KMS-11 (cell line): ENCODE measurements at regions not wholly inside any gene's neighbourhood (a gene's known extent, or its start where the extent isn't known, plus 50 kb on each side); places are given as distances from the start of the nearest gene placed in this dataset.

Experiments
- H2AFZ ChIP-seq: fragments of 200-600 bp; sonication (generic); 2 replicates; pipeline ENCODE4 v1.6.1; 2016; ENCODE audit warnings: antibody characterized with exemption, mixed run types, low read depth
- H3K27ac ChIP-seq: fragments of 200-600 bp; sonication (generic); 2 replicates; pipeline ENCODE4 v1.6.1; 2016; ENCODE audit warnings: mild to moderate bottlenecking, mixed run types
- H3K27me3 ChIP-seq: fragments of 200-600 bp; sonication (generic); 2 replicates; pipeline ENCODE4 v1.6.1; 2017; ENCODE audit warnings: mild to moderate bottlenecking, low read depth, mixed run types, moderate library complexity; ENCODE audit not compliant: insufficient read depth
- H3K36me3 ChIP-seq: fragments of 200-600 bp; sonication (generic); 2 replicates; pipeline ENCODE4 v1.6.1; 2017; ENCODE audit warnings: mild to moderate bottlenecking, mixed run types; ENCODE audit not compliant: insufficient read depth
- H3K4me1 ChIP-seq: fragments of 200-600 bp; sonication (generic); 2 replicates; pipeline ENCODE4 v1.6.1; 2016; ENCODE audit warnings: mild to moderate bottlenecking, low read depth, mixed run types; ENCODE audit not compliant: poor library complexity, severe bottlenecking
- H3K4me2 ChIP-seq: fragments of 200-600 bp; sonication (generic); 2 replicates; pipeline ENCODE4 v1.7.0; 2016; ENCODE audit warnings: mild to moderate bottlenecking, mixed run types
- H3K4me3 ChIP-seq: fragments of 200-600 bp; sonication (generic); IDR thresholded peaks from 2 replicates; pipeline ENCODE4 v1.6.1; 2017; ENCODE audit warnings: low read depth, low read length, mixed read lengths; ENCODE audit not compliant: insufficient read depth
- H3K79me2 ChIP-seq: fragments of 200-600 bp; sonication (generic); 2 replicates; pipeline ENCODE4 v1.6.1; 2016; ENCODE audit warnings: low read depth, mixed run types; ENCODE audit not compliant: insufficient read depth
- H3K9ac ChIP-seq: fragments of 200-600 bp; sonication (generic); 2 replicates; pipeline ENCODE4 v1.6.1; 2016; ENCODE audit warnings: mild to moderate bottlenecking, mixed run types
- H4K20me1 ChIP-seq: fragments of 200-600 bp; sonication (generic); 2 replicates; pipeline ENCODE4 v1.6.1; 2016; ENCODE audit warnings: mild to moderate bottlenecking, mixed run types; ENCODE audit not compliant: insufficient read depth
- TF ChIP-seq, protein P1 (sequence below): fragments of 200-600 bp; sonication (generic); conservative IDR thresholded peaks from 2 replicates; pipeline ENCODE4 v1.6.1; 2017; ENCODE audit warnings: low read depth, mild to moderate bottlenecking, antibody characterized with exemption, low read length, moderate library complexity, mixed read lengths

DNA sequence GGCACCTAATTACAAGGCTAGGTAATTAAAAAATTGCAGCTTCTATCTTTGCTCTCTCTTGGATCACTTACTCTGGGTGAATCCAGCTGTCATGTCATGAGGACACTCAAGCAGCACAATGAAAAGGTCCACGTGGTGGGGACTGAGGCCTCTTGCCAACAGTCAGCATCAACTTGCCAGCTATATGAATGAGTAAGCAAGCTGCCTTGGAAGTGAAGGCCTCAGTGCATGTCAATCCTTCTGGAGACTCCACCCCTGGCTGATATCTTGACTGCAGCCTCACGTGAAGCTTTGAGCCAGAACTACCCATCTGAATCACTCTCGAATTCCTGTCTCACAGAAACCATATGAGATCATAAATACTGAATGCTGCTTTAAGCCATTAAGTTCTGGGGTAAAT is 140.5 kb downstream of the SNX18 start:
- no peaks in the 10 kb centered on the region for H3K4me1 ChIP-seq
- H2AFZ ChIP-seq, result no peak overlapping the region
- H3K36me3 ChIP-seq, result no peaks in the 10 kb centered on the region
- H3K9ac ChIP-seq, result no peak overlapping the region
- no peak overlapping the region for H3K4me2 ChIP-seq
- no peak overlapping the region for H3K4me3 ChIP-seq
- H3K79me2 ChIP-seq, result no peaks in the 10 kb centered on the region
- peaks cover 14% of the 10 kb centered on the region; the same call in 1 of the 2 replicates for H3K27me3 ChIP-seq
- H4K20me1 ChIP-seq, result no peaks in the 10 kb centered on the region
- H3K27ac ChIP-seq, result no peak overlapping the region
- TF ChIP-seq, protein P1, sequence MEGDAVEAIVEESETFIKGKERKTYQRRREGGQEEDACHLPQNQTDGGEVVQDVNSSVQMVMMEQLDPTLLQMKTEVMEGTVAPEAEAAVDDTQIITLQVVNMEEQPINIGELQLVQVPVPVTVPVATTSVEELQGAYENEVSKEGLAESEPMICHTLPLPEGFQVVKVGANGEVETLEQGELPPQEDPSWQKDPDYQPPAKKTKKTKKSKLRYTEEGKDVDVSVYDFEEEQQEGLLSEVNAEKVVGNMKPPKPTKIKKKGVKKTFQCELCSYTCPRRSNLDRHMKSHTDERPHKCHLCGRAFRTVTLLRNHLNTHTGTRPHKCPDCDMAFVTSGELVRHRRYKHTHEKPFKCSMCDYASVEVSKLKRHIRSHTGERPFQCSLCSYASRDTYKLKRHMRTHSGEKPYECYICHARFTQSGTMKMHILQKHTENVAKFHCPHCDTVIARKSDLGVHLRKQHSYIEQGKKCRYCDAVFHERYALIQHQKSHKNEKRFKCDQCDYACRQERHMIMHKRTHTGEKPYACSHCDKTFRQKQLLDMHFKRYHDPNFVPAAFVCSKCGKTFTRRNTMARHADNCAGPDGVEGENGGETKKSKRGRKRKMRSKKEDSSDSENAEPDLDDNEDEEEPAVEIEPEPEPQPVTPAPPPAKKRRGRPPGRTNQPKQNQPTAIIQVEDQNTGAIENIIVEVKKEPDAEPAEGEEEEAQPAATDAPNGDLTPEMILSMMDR, result no peak

DNA sequence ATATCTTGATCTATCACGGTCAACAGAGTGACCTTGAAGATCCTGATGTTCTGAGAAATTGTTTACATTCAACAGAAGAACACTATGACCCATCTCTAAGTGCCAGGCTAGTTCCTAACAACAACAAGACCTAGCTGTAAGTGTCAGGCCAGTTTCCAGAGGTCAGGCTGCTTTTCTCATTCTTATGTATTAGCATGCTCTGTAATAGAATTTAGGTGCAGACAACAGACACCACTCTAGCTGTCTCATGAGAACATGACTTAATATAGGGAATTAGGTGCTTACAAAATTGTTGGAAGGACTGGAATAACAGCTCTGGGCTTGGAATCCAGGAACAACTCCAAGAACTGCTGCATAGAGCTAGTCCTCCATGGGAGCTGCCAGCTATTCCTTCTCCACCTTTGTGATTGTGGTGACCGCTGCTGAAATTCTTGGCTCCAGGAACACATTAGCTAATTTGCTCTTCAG is 138.7 kb downstream of the SNX18 start:
- Histone ChIP-seq H3K27me3 (no peaks in the 10 kb centered on the region; the same call in 1 of the 2 replicates), H3K27ac (no peak overlapping the region), H3K79me2 (no peaks in the 10 kb centered on the region), H3K4me1 (no peaks in the 10 kb centered on the region), H2AFZ (no peak overlapping the region), H4K20me1 (no peaks in the 10 kb centered on the region), H3K4me3 (no peak overlapping the region), H3K36me3 (no peaks in the 10 kb centered on the region), H3K4me2 (no peak overlapping the region), H3K9ac (no peak overlapping the region)
- TF ChIP-seq, protein P1, result no peak

- no peak overlapping the region for H3K9ac ChIP-seq
- no peak overlapping the region for H3K4me2 ChIP-seq
- H3K36me3 ChIP-seq, result no peaks in the 10 kb centered on the region
- H3K4me3 ChIP-seq, result no peak overlapping the region
- H3K27me3 ChIP-seq, result no peaks in the 10 kb centered on the region; the same call in 1 of the 2 replicates
- no peak overlapping the region for H3K27ac ChIP-seq
- H2AFZ ChIP-seq, result no peak overlapping the region
- H4K20me1 ChIP-seq, result no peaks in the 10 kb centered on the region
- TF ChIP-seq, protein P1, result no peak
- no peaks in the 10 kb centered on the region for H3K4me1 ChIP-seq
- H3K79me2 ChIP-seq, result no peaks in the 10 kb centered on the region
Measured at GRCh38 chr5:54655761-54656160, 138.2 kb downstream of the SNX18 start.

GRCh38 chr5:54655266-54655665 is 137.7 kb downstream of the SNX18 start:
- no peaks in the 10 kb centered on the region for H3K4me1 ChIP-seq
- TF ChIP-seq, protein P1, result no peak
- H3K36me3 ChIP-seq, result no peaks in the 10 kb centered on the region
- H3K9ac ChIP-seq, result no peak overlapping the region
- no peak overlapping the region for H2AFZ ChIP-seq
- no peaks in the 10 kb centered on the region for H4K20me1 ChIP-seq
- H3K79me2 ChIP-seq, result no peaks in the 10 kb centered on the region
- H3K4me3 ChIP-seq, result no peak overlapping the region
- no peaks in the 10 kb centered on the region; the same call in 1 of the 2 replicates for H3K27me3 ChIP-seq
- H3K4me2 ChIP-seq, result no peak overlapping the region
- H3K27ac ChIP-seq, result no peak overlapping the region
